H1 (cell line): ENCODE measurements at regions not wholly inside any gene's neighbourhood (a gene's known extent, or its start where the extent isn't known, plus 50 kb on each side); places are given as distances from the start of the nearest gene placed in this dataset.

Source experiments
- CTBP2 ChIP-seq: IDR thresholded peaks from 2 replicates; pipeline ENCODE4 v1.7.0; 2011; ENCODE audit warnings: borderline replicate concordance, mild to moderate bottlenecking, moderate library complexity, mixed read lengths, low read length; ENCODE audit not compliant: insufficient read depth, insufficient read length
- KDM1A ChIP-seq: fragments of 200-600, 300-600 bp; sonication (generic); IDR thresholded peaks from 2 replicates; pipeline ENCODE4 v1.7.1; 2016; ENCODE audit warnings: mild to moderate bottlenecking, low read length, borderline replicate concordance
- KDM5A ChIP-seq: fragments of 200-600 bp; IDR thresholded peaks from 2 replicates; pipeline ENCODE4 v1.7.1; 2012; ENCODE audit warnings: mild to moderate bottlenecking, low read length, inconsistent platforms, mixed read lengths
- MAFK ChIP-seq: IDR thresholded peaks from 2 replicates; pipeline ENCODE4 v1.6.1; 2012; ENCODE audit warnings: low read depth, mild to moderate bottlenecking, improper control_type of control experiment, low read length
- RNF2 ChIP-seq: fragments of 200-900, 300-1000 bp; sonication (generic); IDR thresholded peaks from 2 replicates; pipeline ENCODE4 v1.7.1; 2016; ENCODE audit warnings: borderline replicate concordance, low read depth, mild to moderate bottlenecking, antibody characterized with exemption, low read length; ENCODE audit not compliant: poor library complexity, severe bottlenecking; ENCODE audit errors: missing control alignments
- RXRA ChIP-seq: IDR thresholded peaks from 2 replicates; pipeline ENCODE4 v1.6.1; 2011; ENCODE audit warnings: low read depth, mild to moderate bottlenecking, low read length, moderate library complexity; ENCODE audit not compliant: insufficient read depth
- YY1 ChIP-seq: IDR thresholded peaks from 2 replicates; pipeline ENCODE4 v1.6.1; 2011; ENCODE audit warnings: low read depth, mild to moderate bottlenecking, low read length
- TF ChIP-seq, protein P1 (sequence below), 3 experiments: IDR thresholded peaks; 1 replicate in 2 of 3; 2 replicates in 1 of 3; pipeline versions ENCODE4 v1.5.1 to v1.6.1; 2011; ENCODE audit warnings: low read length in 3 of 3, mild to moderate bottlenecking in 3 of 3, inconsistent platforms in 2 of 3, low read depth in 1 of 3, moderate library complexity in 1 of 3; ENCODE audit not compliant: insufficient read depth in 1 of 3; ENCODE audit errors: control extremely low read depth in 1 of 3

DNA sequence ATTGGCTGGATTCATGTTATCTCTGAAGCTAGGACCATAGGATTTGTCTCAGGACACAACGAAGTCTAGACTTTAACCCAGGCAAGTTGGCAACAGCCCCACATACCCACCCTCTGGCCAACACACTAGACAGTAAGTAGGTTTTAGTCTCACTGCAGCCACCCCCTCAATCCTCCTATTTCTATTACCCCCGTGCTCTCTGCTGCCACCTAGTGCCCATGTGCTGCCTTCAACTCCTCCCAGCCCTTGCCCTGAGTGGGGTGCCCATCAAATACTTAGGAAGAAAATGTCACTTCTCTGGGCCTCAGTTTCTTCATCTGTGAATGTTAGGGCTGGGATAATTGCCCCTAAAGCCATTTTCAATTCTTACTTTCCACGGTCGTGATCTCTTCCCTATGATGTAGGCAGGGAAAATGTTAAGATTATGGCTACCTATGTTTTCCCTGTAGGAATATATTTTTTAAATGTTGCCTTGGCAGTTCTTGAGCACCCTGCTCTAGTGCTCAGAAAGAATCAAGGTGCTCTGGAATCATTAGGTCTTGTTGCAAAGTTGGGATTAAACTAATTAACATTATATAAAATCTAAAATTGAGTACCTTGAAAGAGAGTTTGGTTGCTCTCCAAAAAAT, 213.0 kb downstream of the LMX1A start (continued):
- TF ChIP-seq, protein P1, sequence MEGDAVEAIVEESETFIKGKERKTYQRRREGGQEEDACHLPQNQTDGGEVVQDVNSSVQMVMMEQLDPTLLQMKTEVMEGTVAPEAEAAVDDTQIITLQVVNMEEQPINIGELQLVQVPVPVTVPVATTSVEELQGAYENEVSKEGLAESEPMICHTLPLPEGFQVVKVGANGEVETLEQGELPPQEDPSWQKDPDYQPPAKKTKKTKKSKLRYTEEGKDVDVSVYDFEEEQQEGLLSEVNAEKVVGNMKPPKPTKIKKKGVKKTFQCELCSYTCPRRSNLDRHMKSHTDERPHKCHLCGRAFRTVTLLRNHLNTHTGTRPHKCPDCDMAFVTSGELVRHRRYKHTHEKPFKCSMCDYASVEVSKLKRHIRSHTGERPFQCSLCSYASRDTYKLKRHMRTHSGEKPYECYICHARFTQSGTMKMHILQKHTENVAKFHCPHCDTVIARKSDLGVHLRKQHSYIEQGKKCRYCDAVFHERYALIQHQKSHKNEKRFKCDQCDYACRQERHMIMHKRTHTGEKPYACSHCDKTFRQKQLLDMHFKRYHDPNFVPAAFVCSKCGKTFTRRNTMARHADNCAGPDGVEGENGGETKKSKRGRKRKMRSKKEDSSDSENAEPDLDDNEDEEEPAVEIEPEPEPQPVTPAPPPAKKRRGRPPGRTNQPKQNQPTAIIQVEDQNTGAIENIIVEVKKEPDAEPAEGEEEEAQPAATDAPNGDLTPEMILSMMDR (IDR thresholded peaks at IDR 0.05; ENCODE audit: control extremely low read depth in 1 of 3, insufficient read depth in 1 of 3, low read depth in 1 of 3, low read length in 3 of 3): peak; percentile 74 to 83 (median 76)
- TF ChIP-seq RXRA (no peak), MAFK (no peak), YY1 (no peak), CTBP2 (no peak), RNF2 (no peak), KDM1A (peak; percentile 50; the same call in 1 of the 2 replicates), KDM5A (no peak)
